ENCODE measurements at regions not wholly inside any gene's neighbourhood (a gene's known extent, or its start where the extent isn't known, plus 50 kb on each side); places are given as distances from the start of the nearest gene placed in this dataset.

DNA sequence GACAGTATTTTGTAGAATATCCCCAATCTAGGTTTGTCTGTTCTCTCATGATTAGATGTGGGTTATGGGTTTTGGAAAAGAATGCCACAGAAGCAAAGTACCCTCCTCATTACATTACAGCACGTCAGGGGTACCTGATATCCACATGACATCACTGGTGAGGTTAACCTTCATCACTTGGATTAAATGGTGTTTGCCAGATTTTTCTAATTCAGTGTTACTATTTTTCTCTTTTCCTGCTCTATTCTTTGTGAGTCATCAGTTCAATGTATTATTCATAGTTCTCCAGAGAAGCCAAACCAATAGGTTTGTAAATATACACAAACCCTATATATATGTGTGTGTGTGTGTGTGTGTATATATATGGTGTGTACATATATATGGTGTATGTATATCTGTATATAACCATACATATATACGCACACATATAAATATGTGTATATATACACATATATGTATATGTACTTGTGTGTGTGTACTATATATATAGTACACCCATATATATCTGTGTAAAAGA, 131.4 kb downstream of the LMNTD1 start:
- TF ChIP-seq CTCF (IDR thresholded peaks at IDR 0.05; ENCODE audit: insufficient read depth, low read length, poor library complexity, severe bottlenecking), result no peak
- TF ChIP-seq EZH2phosphoT487 (conservative IDR thresholded peaks at IDR 0.05; ENCODE audit: low read length), result no peak

All from SU-DHL-6 (cell line).